Stimulated activated CD8-positive, alpha-beta memory T cell treated with anti-CD3 and anti-CD28 coated beads, Interleukin-4, amount 100 ng/mL, for 24 hours (primary cell): ENCODE measurements at regions not wholly inside any gene's neighbourhood (a gene's known extent, or its start where the extent isn't known, plus 50 kb on each side); places are given as distances from the start of the nearest gene placed in this dataset.

Experiments
- DNase-seq: peaks from one replicate; pipeline ENCODE4 v3.0.0-alpha.2; 2020; ENCODE audit warnings: low read depth

DNA sequence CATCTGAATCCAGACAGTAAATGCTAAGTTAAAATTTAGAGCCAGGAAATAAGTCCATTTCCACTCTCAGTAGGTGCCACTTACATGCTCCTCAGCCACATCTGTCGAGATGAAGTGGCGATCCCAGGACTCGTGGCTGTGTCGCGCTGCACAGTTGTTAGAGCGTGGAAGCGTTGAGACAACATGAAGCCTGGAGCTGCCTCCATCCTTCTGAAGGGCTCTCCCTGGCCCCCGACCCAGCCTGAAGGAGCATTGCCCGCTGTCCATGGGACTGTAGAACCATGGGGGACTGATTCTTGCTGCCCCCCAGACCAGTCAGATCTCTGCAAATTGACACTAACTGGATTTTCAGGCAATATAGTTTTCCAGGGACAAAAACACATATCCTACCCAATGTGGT lies 58.9 kb downstream of the IRX1 start:
- no peak for DNase-seq

DNA sequence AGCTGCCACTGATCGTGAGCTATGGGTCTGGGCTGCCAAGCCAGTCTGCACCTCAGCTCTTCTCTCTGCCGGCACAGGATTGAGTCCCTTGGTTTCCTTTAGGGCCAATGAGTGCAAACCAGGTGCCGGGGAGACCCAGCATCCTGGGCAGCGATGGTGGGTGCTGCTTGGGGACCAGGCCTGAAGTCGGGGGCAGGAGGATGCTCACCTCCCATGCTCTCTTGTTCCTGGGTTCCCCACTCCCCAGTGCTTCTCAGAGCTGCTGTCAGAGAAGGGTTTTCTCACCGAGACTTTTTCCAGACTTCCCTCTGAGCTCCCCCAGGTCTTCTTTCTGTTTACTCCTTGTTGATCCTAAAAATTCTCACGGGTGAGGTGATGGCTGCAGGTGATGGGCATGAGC lies 61.2 kb downstream of the IRX1 start:
- DNase-seq: no peak

DNA sequence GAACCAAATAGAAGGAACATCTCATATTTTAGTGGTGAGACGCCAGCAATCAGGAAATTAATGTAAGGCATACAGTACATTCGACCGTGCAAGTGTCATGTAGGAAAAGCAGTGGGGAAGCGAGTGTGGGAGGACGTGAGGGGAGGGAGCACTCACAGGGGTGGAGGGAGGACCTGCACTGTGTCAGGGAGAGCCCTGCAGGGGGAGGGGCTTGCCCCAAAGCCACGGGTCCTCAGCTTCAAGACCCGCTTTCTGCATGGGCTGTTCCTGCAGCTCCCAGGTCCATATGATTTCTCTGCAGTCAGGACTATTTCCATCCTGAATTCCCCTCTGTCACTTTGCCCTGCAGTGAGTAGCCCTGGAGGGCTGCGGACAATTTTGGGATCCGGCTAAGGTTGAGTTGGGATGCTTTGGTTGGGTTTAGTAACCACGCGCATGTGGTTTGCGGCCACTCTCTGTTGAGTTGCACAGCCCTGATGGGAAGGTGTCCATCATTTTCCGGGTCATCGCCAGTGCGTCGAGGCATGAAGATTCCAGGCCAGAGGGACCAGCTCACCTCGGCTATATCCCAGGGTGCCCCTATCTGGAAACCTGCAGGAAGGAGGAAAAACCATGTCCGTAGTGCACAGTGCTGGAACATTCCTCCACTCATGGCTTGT lies 61.9 kb downstream of the IRX1 start:
- DNase-seq: no peak

DNA sequence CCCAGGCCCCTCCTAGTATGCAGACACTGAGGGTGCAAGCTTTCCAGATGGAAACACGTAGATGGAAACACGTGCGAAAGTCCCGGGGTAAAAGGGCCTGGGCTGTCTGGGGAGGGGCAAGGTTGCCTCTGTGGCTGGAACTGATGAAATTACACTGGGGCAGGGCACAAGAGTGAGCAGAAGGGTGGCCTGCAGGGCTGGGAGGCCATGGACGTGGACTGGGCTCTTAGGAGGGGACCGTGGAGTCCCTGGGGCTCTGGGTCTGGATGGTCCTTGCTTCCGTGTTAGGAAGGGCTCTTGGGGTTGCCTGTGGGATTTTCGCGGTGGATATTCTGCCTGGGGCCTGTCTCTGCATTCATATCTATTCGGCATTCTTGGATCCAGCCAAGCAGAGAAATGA lies 63.3 kb downstream of the IRX1 start:
- no peak for DNase-seq

DNA sequence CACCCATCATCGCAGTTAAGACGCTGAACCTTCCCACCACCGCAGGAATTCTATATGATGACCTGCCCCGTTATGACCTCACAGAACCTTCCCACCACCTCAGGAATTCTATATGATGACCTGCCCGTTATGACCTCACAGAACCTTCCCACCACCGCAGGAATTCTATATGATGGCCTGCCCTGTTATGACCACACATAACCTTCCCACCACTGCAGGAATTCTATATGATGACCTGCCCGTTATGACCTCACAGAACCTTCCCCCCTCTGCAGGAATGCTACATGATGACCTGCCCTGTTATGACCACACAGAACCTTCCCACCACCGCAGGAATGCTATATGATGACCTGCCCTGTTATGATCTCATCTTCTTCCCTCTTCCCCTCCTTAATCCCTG lies 64.3 kb downstream of the IRX1 start:
- DNase-seq: no peak

DNA sequence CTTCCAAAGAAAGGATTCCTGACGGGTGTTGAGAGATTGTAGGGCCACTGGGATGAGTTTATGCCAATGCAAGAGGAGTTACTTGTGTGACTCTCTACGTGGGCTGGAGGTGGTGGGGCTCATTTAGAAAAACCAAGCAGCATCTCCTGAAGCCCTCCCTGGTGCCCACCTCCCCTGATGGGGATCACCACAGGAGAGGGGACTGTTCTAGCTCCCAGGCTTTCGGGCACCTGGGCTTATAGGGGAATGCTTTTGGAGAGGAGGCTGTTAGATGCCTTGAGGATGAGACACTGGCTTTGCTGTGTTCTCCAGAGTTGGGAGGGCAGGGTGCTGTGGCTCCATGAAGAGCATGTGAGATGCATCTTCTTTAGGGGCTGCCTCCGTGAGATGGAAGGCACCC lies 65.0 kb downstream of the IRX1 start:
- DNase-seq: no peak

DNA sequence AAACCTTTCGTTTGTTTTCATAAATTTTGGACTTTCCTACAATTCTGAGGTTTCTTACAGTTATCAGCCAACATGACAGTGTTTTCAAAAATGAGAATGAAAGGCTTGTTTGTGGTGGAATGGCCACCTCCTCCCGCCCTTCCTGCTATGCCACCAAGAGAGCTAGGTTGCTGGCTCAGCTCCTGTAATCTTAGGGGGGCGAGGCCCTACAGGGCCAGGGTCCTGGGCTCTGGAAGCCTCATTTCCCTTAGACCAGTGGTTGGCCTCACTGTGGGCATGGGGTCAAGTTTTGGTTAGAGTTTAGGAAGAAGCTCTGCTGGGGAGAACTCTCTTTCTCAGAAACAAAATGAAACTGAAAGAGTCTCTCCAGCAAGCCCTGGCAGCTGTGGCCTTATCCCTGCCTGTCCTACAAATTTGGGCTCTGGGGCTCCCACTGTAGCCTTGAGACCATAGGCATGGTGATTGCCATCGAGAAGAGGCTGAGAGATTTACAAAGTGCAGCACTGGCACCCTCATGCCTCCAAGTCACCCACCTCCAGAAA lies 66.2 kb downstream of the IRX1 start:
- DNase-seq: no peak

DNA sequence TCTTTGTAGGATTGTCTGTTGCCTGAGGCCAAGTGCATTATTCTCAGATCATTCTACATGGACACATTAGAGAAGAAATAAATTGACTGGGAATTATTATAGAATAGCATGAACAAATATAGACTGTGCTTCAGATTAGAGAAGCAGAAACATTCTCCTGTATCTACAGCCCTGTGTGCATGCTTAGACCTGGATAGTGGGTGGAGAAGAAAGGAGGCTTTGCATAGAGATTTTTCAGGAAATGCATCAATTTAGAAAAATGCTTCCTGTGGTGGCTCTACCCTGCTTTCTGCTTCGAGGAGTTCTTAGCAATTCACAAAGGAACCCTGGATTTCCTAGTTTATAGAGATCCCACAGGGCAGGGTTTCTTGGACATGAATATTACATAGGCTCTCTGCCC lies 66.7 kb downstream of the IRX1 start:
- DNase-seq: no peak

DNA sequence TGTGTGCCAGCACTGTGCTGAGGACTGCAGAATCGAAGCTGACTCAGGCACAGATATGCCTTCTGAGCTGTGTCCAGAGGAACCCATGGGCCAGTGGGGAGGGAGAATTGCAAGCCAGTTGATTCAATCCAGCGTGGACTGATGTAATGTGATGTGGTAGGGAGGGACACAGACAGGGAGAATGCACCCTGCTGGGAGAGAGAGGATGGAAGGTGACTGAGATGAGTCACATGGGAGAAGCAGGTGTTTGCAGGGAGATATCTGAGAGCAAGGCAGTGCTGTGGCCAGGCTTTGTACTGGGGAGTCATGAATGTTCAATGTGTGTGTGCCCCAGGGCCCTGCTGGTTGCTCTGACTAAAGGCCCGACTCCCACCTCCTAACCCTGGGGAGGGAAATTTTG lies 75.7 kb downstream of the IRX1 start:
- DNase-seq: no peak

DNA sequence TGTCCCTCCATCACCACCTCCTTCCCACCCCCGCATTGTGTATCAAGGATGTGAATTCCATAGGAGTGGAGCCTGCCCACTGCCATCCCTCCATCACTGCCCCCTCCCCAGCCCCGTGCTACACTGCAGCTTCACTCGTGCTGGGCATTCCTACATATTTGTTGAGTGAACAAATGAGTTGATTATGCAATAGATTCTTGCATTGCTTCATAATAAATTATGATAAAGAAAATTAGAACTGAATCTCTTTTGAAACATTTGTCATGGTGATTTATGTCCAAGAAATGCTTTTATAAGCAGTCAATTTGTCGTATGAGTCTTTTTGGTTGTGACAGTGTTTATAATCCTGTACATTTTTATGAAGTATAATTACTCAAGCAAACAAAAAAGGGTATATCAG lies 83.2 kb downstream of the IRX1 start:
- no peak for DNase-seq

DNA sequence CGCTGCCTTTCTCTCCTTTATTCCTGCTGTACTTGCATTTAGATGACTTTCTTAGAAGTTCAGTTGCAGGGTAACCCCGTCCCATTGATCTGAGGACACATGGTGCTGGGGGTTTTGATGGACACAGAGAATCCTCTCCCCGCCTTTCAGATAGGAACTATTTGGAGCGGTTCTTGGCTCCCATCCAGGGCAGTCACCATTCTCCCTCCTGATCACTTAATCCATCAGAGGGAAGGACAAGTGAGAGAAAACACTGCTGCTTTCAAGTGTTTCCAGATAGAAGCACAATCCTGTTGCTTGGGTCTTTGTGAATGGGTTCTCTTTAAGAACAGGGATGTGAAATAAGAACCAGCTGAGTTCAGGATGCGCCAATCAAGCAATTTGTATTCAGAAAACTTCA lies 85.2 kb downstream of the IRX1 start:
- no peak for DNase-seq

DNA sequence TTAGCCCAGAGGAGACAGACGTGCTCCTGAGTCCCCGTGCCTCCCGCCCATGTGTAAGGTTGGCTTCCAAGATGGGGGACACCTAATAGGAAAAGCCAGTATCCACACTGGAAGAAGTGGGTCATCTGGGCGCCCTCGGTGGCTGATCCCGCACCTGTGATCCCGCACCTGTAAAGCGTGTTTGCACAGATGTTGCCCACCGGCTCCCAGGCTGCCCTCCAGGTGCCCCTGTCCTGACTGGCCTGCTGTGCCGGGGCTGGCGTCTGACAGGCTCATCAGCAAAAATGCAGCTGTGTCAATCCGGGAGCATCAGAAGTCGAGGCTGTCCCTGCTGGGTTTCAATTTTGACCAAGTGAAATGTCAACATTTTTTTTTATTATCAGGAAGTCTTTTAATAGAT lies 88.5 kb downstream of the IRX1 start:
- no peak for DNase-seq

DNA sequence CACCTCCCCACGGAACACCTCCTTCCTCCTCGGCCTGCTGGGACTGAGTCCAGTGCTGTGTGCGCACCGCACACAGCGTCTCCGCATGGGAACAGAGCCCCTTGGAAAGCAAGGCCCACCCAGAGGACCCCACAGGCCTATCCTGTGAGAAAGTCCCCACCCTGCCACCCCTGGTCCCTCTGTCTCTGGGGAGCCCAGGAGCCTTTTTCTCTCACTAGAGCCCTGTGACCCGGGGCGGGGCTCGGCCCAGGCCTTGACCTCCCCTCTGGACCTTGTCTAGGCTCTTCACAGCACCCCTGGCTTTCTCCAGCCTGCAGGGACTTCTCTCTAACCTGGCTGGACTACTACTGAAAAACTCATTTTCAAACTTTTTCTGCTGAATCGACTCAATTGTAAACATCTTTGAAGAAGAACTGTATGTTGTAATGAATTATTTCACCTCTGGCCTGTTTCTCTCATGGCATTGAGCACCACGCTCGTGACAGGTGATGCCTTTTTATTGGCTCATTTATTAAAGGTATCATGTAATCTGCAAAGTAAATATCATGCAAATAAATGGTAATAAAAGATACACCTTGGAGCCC lies 89.2 kb downstream of the IRX1 start:
- no peak for DNase-seq

DNA sequence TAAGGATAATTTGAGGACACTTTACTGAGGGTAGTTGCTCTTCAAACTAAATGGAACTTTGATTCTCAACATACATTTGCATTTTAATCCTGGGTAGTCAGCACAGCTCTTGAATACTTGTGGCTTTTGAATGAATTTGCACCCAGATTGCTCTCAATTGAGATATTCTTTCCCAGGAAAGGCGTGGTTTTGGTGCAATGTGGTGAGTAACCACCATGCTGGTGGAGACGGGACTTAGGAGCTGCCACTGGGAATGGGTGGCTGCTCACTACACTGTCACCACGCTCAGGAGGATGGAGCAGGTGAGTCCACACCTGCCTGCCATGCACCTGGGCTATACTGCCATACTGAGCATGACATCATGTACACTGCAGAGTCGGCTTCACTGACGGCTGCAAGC lies 99.2 kb downstream of the IRX1 start:
- DNase-seq: no peak

DNA sequence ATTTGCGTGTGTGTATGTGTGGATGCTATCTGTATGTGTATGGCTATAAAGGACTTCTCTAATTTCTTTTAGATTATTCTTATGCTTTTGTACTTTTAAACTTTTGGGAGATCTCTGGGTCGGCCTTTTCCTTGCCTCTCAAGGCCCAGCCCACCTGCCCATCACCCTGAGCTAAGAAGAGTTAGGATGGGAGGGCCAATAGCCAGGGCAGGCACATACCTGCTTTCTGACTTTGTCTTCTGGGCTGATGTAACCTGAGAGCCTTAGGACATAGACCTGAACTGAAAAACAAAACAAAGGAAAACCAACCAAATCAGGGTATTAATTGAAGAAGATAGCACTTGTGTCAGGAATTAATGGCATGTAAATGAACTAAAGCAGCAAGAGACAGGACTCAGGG lies 100.2 kb downstream of the IRX1 start:
- no peak for DNase-seq

DNA sequence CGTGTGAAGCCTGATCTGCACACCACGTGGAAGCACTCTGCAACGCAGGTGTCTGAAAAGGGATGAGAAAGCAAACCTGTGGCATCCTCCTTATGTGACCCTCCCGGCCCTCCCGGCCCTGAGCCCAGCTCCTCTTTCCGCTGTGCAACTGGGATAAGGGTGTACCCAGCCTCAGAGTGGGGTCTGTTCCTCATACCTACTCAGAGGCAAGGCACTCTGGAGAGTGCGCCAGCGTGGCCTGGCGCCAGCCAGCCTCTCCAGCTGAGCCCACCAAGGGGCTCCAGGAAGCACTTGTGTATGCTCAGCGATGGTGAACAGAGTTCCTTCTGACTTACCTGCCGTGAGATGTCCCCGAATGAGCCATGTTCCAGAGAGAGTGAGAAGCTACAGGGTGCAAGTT lies 102.8 kb downstream of the IRX1 start:
- no peak for DNase-seq

DNA sequence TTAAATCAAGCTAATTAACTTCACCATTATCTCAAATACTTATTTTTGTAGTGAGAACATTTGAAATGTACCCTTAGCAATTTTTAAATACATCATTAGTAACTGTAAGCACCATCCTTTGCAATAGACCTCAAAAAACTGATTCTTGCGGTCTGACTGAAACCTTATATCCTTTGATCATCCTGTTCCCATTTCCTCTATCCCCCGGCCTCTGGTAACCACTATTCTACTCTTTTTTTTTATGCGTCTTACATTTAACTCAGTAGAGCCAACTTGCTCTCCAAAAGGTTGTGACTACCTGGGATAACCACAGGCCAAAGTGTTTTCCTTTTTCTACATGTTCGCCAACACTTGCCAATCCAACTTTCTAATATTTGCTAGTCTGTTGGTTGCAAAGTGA lies 106.1 kb downstream of the IRX1 start:
- no peak for DNase-seq

DNA sequence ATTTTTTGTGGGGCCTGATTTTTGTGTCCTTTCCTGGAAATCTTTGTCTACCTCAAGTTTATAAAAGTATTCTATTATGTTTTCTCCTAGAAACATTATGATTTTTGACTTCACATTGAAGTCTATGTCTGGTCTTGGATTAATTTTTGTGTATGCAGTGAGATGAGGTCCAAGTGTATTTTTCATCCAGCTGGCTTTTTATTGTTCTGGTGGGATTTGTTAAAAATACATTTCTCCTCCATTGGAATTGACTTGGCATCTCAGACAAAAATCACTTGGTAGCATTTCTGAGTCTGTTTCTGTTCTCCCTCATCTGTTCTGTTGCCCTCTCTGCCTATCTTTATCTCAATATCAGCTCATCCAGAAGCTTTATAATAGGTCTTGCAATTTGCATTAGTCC lies 109.0 kb downstream of the IRX1 start:
- DNase-seq: no peak

DNA sequence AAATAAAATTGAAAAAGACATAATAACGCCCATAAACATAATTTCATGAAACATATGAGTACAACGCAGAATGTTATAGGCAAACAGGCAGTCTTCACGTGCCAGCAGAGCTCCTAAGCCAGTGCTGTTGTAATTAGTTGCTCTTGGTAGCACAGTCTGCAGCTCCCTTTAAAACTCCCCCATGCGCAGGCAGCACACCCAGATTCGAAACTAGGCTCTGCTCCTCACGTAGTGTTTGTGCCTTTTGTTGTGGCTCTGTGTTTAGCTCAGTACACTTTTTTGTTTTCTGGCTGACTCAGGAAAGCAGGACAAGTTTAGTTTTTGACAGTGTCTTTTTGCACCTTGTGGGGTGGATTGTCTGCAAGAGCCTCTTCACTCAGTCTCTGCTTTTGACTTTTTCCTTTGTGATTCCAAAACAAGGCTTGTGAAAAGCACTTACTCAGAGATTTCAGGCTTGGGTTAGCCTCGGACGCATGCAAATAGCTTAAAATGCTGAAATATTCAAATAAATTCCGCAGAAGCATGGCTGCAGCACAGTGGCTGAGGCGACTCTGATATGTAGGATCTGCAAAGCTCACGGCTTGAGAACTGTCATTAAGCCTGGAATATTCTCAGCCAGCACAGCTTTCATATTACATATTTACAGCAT lies 113.6 kb downstream of the IRX1 start:
- no peak for DNase-seq

DNA sequence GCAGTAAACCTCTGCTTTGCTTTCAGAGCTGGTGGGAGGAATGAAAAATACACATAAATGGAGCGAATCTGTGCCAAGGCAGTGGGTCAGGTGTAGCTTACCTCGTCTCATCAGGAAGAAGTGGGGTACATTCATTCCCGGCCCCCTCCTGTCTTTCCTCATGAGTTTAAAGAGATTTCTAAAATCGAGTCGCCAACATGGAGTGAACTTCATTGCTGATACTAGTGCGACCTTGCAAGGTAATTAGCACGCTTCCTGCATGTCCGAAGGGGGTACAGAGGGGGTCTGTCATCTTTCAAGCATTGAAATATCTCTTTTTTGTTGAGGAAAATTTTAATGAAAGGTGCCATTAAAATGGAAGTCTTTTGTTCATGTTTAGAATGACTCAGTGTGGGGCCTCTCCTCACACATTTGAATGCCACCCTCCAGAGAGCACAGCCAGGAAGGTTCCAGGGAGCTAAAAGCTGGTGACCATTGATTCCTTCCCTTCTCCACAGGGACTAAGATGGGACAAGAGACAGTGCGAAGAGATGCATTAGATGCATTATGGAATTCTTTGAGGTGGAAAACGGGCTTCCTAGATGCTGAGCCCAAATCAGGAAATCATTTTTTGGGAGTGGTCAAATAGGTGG lies 114.2 kb downstream of the IRX1 start:
- DNase-seq: no peak

DNA sequence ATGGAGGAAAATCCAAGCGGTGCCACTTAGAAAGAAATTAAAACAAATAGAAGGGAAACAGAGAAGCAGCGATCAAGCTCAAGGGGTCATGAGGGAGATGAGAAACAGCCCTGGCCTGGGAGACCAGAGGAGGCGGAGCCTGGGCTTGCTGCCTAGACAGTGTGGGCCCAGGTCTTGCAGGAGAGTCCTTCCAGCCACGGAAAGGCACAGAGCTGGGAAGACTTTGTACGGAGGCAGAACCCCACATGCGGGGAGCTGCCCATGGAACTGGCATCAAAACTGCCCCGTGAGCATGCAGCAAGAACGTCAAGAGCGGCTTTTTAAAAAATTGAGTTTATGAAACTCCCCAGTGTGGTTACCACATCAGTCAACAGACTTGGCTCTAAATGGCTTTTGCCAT lies 119.4 kb downstream of the IRX1 start:
- DNase-seq: no peak

DNA sequence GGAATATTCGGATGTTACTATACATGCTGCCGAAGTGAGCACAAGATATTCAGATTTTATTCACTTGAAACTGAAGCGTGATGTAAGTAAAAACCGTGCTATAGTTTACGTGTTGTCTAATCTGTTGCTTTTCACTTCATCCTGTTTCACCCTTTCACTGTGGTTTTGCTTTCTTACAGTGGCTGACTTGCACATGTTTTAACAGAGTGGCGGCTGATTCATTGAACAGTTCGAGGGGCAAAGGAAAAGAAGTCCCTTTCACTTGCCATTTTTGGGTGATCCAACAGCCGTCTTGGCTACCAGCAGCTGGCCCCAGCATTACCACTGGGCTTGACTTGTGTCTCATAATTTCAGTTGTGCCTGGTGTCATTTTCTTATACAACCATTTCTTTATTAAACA lies 134.0 kb downstream of the IRX1 start:
- no peak for DNase-seq

DNA sequence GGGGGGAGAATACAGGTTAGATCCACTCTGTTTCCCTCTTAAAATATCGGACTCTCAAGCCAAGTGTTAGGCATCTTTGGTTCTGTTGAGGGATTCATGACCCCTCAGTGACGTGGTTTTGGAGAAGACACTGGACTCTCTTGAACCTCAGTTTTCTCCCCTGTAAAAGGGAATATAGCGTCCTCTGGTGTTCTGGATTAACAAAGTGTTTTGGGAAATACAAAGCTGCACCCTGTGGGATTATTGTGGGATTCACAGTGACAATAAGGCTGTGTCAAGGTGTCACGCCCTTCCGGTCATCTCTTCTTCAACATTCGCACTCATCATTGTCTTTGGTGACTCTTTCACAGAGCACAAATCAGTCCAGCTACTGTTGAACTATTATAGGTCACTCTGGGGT lies 139.0 kb downstream of the IRX1 start:
- DNase-seq: no peak
